AG04449 (cell line): ENCODE measurements at regions not wholly inside any gene's neighbourhood (a gene's known extent, or its start where the extent isn't known, plus 50 kb on each side); places are given as distances from the start of the nearest gene placed in this dataset.

Experiments used
- CTCF ChIA-PET: fragments of 350-600 bp; formaldehyde crosslinking; extraction: SDS; loops from one replicate; lab custom pipeline; 2021; ENCODE audit warnings: antibody characterized with exemption; lab: Yijun Ruan, JAX
- POLR2A ChIA-PET: fragments of 400-600, 350-600 bp; formaldehyde crosslinking; extraction: SDS; loops from one replicate; lab custom pipeline; 2020; ENCODE audit warnings: antibody characterized with exemption, inconsistent platforms; lab: Yijun Ruan, JAX
- DNase-seq: peaks from one replicate; pipeline ENCODE4 v3.0.0-alpha.2; 2010; ENCODE audit warnings: low read depth, low spot score
- H3K4me3 ChIP-seq: 2 replicates; pipeline ENCODE4 v1.5.1; 2011; ENCODE audit warnings: low read depth, mild to moderate bottlenecking, control low read depth, low read length
- TF ChIP-seq, protein P1 (sequence below): IDR thresholded peaks from one replicate; pipeline ENCODE4 v1.5.1; 2011; ENCODE audit warnings: mild to moderate bottlenecking, moderate library complexity, low read length, control low read depth, inconsistent platforms; ENCODE audit not compliant: insufficient read depth; ENCODE audit errors: missing control alignments

DNA sequence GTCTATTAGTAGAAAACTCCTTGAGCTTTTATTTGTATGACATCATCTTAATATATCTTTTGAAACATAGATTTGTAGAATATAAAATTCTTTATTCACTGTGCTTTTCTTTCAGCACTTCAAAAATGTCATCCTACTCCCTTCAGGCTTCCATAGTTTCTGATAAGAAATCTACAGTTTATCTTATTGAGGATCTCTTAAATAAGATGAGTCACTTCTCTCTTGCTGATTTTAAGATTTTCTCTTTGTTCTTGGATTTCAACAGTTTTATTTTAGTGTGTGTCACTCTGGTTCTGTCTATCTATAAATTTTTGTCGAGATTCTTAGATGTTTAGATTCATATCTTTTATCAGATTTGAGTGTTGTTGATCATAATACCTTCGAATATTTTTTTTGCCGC is 566.1 kb upstream of the CHORDC1 start:
- TF ChIP-seq, protein P1, sequence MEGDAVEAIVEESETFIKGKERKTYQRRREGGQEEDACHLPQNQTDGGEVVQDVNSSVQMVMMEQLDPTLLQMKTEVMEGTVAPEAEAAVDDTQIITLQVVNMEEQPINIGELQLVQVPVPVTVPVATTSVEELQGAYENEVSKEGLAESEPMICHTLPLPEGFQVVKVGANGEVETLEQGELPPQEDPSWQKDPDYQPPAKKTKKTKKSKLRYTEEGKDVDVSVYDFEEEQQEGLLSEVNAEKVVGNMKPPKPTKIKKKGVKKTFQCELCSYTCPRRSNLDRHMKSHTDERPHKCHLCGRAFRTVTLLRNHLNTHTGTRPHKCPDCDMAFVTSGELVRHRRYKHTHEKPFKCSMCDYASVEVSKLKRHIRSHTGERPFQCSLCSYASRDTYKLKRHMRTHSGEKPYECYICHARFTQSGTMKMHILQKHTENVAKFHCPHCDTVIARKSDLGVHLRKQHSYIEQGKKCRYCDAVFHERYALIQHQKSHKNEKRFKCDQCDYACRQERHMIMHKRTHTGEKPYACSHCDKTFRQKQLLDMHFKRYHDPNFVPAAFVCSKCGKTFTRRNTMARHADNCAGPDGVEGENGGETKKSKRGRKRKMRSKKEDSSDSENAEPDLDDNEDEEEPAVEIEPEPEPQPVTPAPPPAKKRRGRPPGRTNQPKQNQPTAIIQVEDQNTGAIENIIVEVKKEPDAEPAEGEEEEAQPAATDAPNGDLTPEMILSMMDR: no peak
- DNase-seq: no peak
- POLR2A ChIA-PET: no interaction called here
- CTCF ChIA-PET: no interaction called here
- H3K4me3 ChIP-seq: no peak overlapping the region

DNA sequence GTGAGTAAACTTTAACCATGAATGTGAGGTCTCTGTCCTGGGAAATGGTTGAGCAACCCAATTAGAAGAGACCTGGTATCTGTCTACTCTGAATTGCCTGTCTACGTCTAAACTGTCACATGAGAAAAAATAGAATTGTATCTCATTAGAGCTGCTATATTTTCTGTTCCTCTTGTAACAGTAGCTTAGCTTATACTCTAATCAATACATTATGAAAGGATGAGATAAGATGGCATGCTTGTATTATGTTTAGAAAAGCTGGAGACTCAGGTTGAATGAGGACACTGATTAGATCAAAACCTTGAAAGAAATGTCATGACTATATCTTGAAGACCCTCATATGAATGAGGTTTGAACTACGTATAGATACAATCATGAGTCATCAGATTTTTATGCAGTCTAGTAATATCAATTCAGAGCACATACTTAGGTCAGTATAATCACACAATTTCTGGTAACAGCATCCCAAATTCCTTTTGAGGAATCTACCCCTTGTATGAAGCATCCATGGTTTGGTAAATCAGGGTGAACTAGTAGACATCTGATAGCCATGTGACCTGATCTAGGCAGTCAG is 561.5 kb upstream of the CHORDC1 start:
- POLR2A ChIA-PET: no interaction called here
- no peak overlapping the region for H3K4me3 ChIP-seq
- TF ChIP-seq, protein P1: no peak
- DNase-seq: no peak
- CTCF ChIA-PET: no interaction called here

DNA sequence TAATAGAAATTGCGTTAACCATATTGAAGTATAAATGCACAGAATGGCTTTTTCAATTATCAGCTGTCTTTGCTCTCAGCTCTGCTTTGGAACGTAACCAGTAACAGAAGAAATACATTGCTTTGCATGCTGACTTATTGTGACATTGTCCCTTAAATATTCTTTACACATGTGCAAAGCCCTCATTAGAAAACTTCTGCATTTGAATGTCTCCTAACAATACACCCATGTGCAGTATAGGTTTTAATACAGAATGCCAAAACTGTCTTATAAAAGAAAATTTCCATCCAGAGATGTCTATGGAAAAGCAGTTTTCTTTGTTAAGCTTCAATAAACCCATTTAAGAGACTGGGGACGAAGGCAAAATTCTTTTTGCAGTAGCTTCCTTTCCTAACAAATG is 560.3 kb upstream of the CHORDC1 start:
- TF ChIP-seq, protein P1: no peak
- POLR2A ChIA-PET: no interaction called here
- CTCF ChIA-PET: no interaction called here
- no peak for DNase-seq
- H3K4me3 ChIP-seq: no peak overlapping the region

DNA sequence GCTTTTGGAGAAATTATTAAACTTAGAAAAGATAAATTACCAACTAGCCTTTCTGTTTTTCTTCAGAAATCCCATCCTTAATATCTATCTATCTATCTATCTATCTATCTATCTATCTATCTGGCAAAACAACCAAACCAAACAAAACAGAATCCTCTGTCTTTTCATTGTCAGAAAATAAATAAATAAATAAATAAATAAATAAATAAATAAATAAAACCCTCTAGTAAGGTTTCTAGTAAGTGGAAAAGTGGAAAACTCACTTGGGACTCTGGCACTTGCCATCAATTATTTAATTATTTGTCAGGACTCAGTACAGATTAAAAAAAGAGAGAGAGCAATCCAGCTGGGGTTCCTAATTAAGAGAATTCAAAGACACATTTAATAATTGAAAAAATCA is 556.2 kb upstream of the CHORDC1 start:
- DNase-seq: no peak
- CTCF ChIA-PET: no interaction called here
- POLR2A ChIA-PET: no interaction called here
- TF ChIP-seq, protein P1: no peak
- H3K4me3 ChIP-seq: no peak overlapping the region

DNA sequence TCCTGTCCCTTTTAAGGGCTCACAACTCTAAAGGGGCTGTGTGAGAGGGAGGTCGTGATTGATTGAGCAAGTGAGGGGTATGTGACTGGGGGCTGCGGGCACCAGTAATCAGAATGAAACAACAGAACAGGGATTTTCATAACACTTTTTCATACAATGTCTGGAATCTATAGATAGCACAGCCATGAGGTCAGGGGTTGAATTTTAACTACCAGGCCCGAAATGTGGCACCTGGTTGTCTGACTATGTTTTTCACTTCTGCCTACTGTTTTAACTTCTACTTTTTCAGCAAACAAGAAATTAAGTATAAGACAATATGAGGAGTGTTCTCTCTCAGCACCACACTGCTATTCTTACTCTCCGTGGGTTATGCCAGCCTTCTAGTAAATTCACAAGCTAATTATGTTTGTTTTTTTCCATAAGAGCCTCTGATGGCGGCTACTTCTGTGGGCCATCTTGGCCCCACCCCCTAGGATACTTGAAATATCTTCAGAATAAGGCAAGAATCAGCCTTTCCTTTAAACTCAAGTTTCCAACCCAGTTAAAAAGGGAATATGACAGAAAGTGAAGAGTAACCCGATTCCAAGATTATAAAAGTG is 552.8 kb upstream of the CHORDC1 start:
- TF ChIP-seq, protein P1: no peak
- CTCF ChIA-PET: no interaction called here
- POLR2A ChIA-PET: no interaction called here

DNA sequence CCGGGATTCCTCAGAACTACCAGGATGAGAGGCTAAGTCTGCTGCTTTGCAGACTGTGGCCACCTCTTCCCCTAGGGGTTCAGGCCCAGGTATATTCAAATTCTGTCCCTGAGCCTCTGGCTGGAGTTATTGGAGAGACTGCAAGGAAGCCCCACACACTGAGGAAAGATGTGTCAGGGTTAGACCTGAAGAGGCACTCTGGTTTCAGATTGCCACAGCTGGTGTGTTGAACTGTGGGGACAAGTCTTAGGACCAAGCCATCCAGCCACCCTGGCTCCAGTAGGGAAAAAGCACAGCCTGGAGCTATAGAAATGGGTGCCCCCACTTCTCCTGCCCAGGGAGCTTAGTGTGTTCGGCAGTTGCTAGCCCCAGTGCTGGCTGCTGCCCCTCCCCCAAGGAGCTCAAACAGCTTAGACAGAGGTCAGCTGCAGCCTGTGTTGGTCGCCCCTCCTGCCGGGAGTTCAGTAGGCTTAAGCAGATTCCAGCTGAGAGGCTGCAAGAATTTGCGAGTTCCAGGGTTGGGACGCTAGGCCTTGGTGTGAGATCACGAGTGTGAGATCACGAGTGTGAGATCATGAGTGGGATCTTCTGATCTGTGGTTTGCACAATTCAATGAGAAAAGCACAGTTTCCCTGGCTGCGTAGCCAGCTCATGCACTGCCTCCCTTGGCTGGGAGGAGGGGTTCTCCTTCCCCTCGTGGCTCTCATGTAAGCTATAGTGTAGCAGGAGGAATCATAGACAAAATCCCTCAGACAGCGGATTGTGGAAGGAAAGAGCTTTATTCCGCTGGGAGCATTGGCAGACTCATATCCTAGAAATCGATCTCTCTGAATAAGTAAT is 552.1 kb upstream of the CHORDC1 start:
- ChIA-PET CTCF (no interaction called here), POLR2A (no interaction called here)
- no peak for DNase-seq
- TF ChIP-seq, protein P1: no peak
- H3K4me3 ChIP-seq: no peak overlapping the region

More for the DNA sequence above, 552.8 kb upstream of the CHORDC1 start:
- no peak for DNase-seq
- H3K4me3 ChIP-seq: no peak overlapping the region
